GM23338 (cell line): ENCODE measurements at regions not wholly inside any gene's neighbourhood (a gene's known extent, or its start where the extent isn't known, plus 50 kb on each side); places are given as distances from the start of the nearest gene placed in this dataset.
A peak's percentile ranks its signal among the peaks of the same experiment; 100 is the strongest.

Experiments used
- ATAC-seq: fragments of 200-7000 bp; cut with Tn5 transposase; 3 replicates; pipeline ENCODE4 v1.9.1; 2020
- DNase-seq: peaks from one replicate; pipeline ENCODE4 v3.0.0-alpha.2; 2015; ENCODE audit warnings: low spot score
- H2AFZ ChIP-seq: fragments of 200-600 bp; sonication (generic); 2 replicates; pipeline ENCODE4 v1.8.0; 2016; ENCODE audit warnings: antibody characterized with exemption, mild to moderate bottlenecking, moderate library complexity
- H3F3A ChIP-seq: fragments of 200-600 bp; sonication (generic); replicated peaks from 2 replicates; pipeline ENCODE4 v1.8.0; 2017; ENCODE audit warnings: antibody characterized with exemption, mixed run types, low read depth
- H3K27ac ChIP-seq: fragments of 200-600 bp; sonication (generic); 2 replicates; pipeline ENCODE4 v1.6.1; 2016; ENCODE audit warnings: low read depth
- H3K27me3 ChIP-seq: fragments of 200-600 bp; sonication (generic); 2 replicates; pipeline ENCODE4 v1.8.0; 2016; ENCODE audit warnings: mild to moderate bottlenecking, mixed run types, moderate library complexity; ENCODE audit not compliant: insufficient read depth
- H3K36me3 ChIP-seq: fragments of 200-600 bp; sonication (generic); 2 replicates; pipeline ENCODE4 v1.8.0; 2016; ENCODE audit warnings: mild to moderate bottlenecking; ENCODE audit not compliant: insufficient read depth
- H3K4me1 ChIP-seq: fragments of 200-600 bp; sonication (generic); 2 replicates; pipeline ENCODE4 v1.8.0; 2016; ENCODE audit warnings: mild to moderate bottlenecking, moderate library complexity; ENCODE audit not compliant: insufficient read depth
- H3K4me2 ChIP-seq: fragments of 200-600 bp; sonication (generic); 2 replicates; pipeline ENCODE4 v1.7.1; 2017; ENCODE audit warnings: mixed run types
- H3K4me3 ChIP-seq: fragments of 200-600 bp; sonication (generic); 2 replicates; pipeline ENCODE4 v1.6.1; 2016; ENCODE audit warnings: mixed run types
- H3K79me2 ChIP-seq: fragments of 200-600 bp; sonication (generic); replicated peaks from 2 replicates; pipeline ENCODE4 v1.8.0; 2017; ENCODE audit warnings: mild to moderate bottlenecking; ENCODE audit not compliant: insufficient read depth
- H3K9me2 ChIP-seq: fragments of 200-600 bp; sonication (generic); 2 replicates; pipeline ENCODE4 v1.8.0; 2017; ENCODE audit not compliant: insufficient read depth
- H4K20me1 ChIP-seq: fragments of 200-600 bp; sonication (generic); replicated peaks from 2 replicates; pipeline ENCODE4 v1.8.0; 2017; ENCODE audit warnings: mild to moderate bottlenecking; ENCODE audit not compliant: insufficient read depth
- H3K27ac Mint-ChIP-seq: 2 replicates; pipeline ENCODE4 v1.8.0; 2020; ENCODE audit warnings: inconsistent platforms, mild to moderate bottlenecking, moderate library complexity, mixed read lengths
- H3K27me3 Mint-ChIP-seq: 3 replicates; pipeline ENCODE4 v1.8.0; 2022; ENCODE audit warnings: low read depth, mild to moderate bottlenecking, moderate library complexity, mixed read lengths, inconsistent platforms; ENCODE audit not compliant: insufficient read depth, poor library complexity
- H3K36me3 Mint-ChIP-seq: 3 replicates; pipeline ENCODE4 v1.8.0; 2021; ENCODE audit warnings: low read depth, mild to moderate bottlenecking, inconsistent platforms, moderate library complexity, mixed read lengths
- H3K4me1 Mint-ChIP-seq: 3 replicates; pipeline ENCODE4 v1.8.0; 2020; ENCODE audit warnings: mild to moderate bottlenecking, inconsistent platforms, mixed read lengths
- H3K4me3 Mint-ChIP-seq: 3 replicates; pipeline ENCODE4 v1.8.0; 2021; ENCODE audit warnings: moderate library complexity, mild to moderate bottlenecking, inconsistent platforms, mixed read lengths
- H3K9me3 Mint-ChIP-seq: 3 replicates; pipeline ENCODE4 v1.8.0; 2020; ENCODE audit warnings: moderate library complexity, mild to moderate bottlenecking, inconsistent platforms, mixed read lengths
- CREB1 ChIP-seq: fragments of 250-450 bp; sonication (Bioruptor Pico); IDR thresholded peaks from 2 replicates; pipeline ENCODE4 v1.5.0; 2020; ENCODE audit warnings: low read depth, mild to moderate bottlenecking, moderate library complexity
- EZH2 ChIP-seq: fragments of 200-600 bp; sonication (generic); IDR thresholded peaks from one replicate; pipeline ENCODE4 v1.8.0; 2017; ENCODE audit warnings: antibody characterized with exemption, mild to moderate bottlenecking, low read depth; ENCODE audit not compliant: unreplicated experiment
- EZH2phosphoT487 ChIP-seq: fragments of 200-600 bp; sonication (generic); IDR thresholded peaks from one replicate; pipeline ENCODE4 v1.8.1; 2018; ENCODE audit warnings: antibody characterized with exemption; ENCODE audit not compliant: unreplicated experiment
- JUNB ChIP-seq: IDR thresholded peaks from one replicate; pipeline ENCODE4 v1.6.1; 2016; ENCODE audit warnings: antibody characterized with exemption; ENCODE audit not compliant: unreplicated experiment
- NANOG ChIP-seq: IDR thresholded peaks from 2 replicates; pipeline ENCODE4 v1.6.1; 2016; ENCODE audit warnings: antibody characterized with exemption, borderline replicate concordance
- POLR2AphosphoS5 ChIP-seq: IDR thresholded peaks from 2 replicates; pipeline ENCODE4 v1.6.1; 2016; ENCODE audit warnings: antibody characterized with exemption, low read depth
- STAT1 ChIP-seq: IDR thresholded peaks from one replicate; pipeline ENCODE4 v1.6.1; 2016; ENCODE audit warnings: antibody characterized with exemption; ENCODE audit not compliant: unreplicated experiment
- ZNF331 ChIP-seq: fragments of 250-450 bp; sonication (Bioruptor Pico); IDR thresholded peaks from 2 replicates; pipeline ENCODE4 v1.5.0; 2020; ENCODE audit warnings: low read depth, mild to moderate bottlenecking, moderate library complexity
- TF ChIP-seq, protein P1 (sequence below): IDR thresholded peaks from one replicate; pipeline ENCODE4 v1.6.1; 2018; ENCODE audit warnings: antibody characterized with exemption; ENCODE audit not compliant: unreplicated experiment
- TF ChIP-seq, protein P2 (sequence below): IDR thresholded peaks from 2 replicates; pipeline ENCODE4 v1.6.1; 2016; ENCODE audit warnings: antibody characterized with exemption

DNA sequence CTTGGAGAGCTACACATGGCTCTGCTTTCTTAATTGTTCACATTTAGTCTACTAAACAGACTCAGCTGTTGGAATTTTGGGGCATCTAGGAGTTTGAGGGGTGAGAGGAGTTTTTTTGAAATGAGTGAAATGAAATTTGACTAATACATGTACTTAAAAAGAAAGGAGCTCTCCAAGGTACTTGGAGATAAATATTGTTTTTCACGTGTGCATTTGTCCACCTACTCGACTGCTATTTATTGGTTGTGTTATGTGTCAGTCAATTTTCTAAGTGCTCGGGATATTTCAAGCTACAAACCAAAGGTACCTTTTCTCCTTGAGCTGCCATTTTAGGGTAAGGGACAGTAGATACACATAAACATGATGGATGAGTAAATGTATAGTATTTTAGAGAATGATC, 697.0 kb downstream of the LIG4 start:
- H3K36me3 Mint-ChIP-seq = no peaks in the 10 kb centered on the region
- no peak overlapping the region for H3K27ac Mint-ChIP-seq
- Histone ChIP-seq H3K4me2 (no peak overlapping the region), H3K27me3 (no peaks in the 10 kb centered on the region), H2AFZ (no peak overlapping the region), H3K4me3 (no peak overlapping the region), H3K79me2 (no peaks in the 10 kb centered on the region), H3K4me1 (0 out of 2 replicates have a peak, but pooled peaks cover 6% of the 10 kb centered on the region), H3K9me2 (no peaks in the 10 kb centered on the region), H3K27ac (no peak overlapping the region), H3K36me3 (no peaks in the 10 kb centered on the region), H3F3A (no peaks in the 10 kb centered on the region), H4K20me1 (no peaks in the 10 kb centered on the region)
- TF ChIP-seq, protein P1, sequence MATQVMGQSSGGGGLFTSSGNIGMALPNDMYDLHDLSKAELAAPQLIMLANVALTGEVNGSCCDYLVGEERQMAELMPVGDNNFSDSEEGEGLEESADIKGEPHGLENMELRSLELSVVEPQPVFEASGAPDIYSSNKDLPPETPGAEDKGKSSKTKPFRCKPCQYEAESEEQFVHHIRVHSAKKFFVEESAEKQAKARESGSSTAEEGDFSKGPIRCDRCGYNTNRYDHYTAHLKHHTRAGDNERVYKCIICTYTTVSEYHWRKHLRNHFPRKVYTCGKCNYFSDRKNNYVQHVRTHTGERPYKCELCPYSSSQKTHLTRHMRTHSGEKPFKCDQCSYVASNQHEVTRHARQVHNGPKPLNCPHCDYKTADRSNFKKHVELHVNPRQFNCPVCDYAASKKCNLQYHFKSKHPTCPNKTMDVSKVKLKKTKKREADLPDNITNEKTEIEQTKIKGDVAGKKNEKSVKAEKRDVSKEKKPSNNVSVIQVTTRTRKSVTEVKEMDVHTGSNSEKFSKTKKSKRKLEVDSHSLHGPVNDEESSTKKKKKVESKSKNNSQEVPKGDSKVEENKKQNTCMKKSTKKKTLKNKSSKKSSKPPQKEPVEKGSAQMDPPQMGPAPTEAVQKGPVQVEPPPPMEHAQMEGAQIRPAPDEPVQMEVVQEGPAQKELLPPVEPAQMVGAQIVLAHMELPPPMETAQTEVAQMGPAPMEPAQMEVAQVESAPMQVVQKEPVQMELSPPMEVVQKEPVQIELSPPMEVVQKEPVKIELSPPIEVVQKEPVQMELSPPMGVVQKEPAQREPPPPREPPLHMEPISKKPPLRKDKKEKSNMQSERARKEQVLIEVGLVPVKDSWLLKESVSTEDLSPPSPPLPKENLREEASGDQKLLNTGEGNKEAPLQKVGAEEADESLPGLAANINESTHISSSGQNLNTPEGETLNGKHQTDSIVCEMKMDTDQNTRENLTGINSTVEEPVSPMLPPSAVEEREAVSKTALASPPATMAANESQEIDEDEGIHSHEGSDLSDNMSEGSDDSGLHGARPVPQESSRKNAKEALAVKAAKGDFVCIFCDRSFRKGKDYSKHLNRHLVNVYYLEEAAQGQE = peak; percentile 59
- no peak for TF ChIP-seq STAT1
- ATAC-seq (no peak), DNase-seq (peak; percentile 11)
- H3K27me3 Mint-ChIP-seq = peaks cover 2% of the 10 kb centered on the region
- H3K4me3 Mint-ChIP-seq = no peak overlapping the region
- H3K9me3 Mint-ChIP-seq = no peaks in the 10 kb centered on the region
- H3K4me1 Mint-ChIP-seq = peaks cover 9% of the 10 kb centered on the region; the same call in 2 of the 3 replicates

DNA sequence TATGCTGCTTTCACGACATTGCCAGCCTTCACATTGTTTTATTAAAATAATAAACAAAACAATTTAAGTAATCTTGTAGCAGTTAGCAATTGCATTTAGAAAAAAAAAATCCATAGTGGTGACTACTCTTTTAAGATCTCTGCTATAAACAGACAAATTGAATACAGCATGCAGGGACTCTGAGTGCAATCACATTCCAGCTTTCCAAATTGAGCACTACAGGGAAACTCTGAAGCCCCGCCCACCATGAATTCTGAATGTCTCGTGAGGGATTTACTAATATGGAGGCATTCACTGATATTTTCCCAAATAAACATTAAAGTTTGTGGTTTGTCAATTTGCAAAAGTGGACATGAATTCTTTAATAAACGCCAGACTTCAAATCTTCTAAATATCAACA, 698.8 kb downstream of the LIG4 start:
- H4K20me1 ChIP-seq = no peaks in the 10 kb centered on the region
- H2AFZ ChIP-seq = no peak overlapping the region
- H3K4me1 ChIP-seq = 0 out of 2 replicates have a peak, but pooled peaks cover 6% of the 10 kb centered on the region
- H3K4me2 ChIP-seq = no peak overlapping the region
- Mint-ChIP-seq H3K27me3 (peaks cover 2% of the 10 kb centered on the region), H3K36me3 (no peaks in the 10 kb centered on the region), H3K4me3 (no peak overlapping the region), H3K4me1 (peaks cover 16% of the 10 kb centered on the region; the same call in 2 of the 3 replicates), H3K9me3 (no peaks in the 10 kb centered on the region), H3K27ac (no peak overlapping the region)
- no peaks in the 10 kb centered on the region for H3K36me3 ChIP-seq
- no peaks in the 10 kb centered on the region for H3K79me2 ChIP-seq
- H3K27me3 ChIP-seq = no peaks in the 10 kb centered on the region
- DNase-seq = no peak
- no peak for ATAC-seq
- TF ChIP-seq NANOG (no peak), EZH2phosphoT487 (no peak), EZH2 (no peak), POLR2AphosphoS5 (no peak), ZNF331 (CRISPR knock-in tag) (no peak), CREB1 (CRISPR knock-in tag) (no peak), JUNB (no peak)
- TF ChIP-seq, protein P1 = no peak
- TF ChIP-seq, protein P2, sequence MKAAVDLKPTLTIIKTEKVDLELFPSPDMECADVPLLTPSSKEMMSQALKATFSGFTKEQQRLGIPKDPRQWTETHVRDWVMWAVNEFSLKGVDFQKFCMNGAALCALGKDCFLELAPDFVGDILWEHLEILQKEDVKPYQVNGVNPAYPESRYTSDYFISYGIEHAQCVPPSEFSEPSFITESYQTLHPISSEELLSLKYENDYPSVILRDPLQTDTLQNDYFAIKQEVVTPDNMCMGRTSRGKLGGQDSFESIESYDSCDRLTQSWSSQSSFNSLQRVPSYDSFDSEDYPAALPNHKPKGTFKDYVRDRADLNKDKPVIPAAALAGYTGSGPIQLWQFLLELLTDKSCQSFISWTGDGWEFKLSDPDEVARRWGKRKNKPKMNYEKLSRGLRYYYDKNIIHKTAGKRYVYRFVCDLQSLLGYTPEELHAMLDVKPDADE = no peak
- H3K4me3 ChIP-seq = no peak overlapping the region
- 0 out of 2 replicates have a peak, but pooled peaks cover 4% of the 10 kb centered on the region for H3K9me2 ChIP-seq
- no peak overlapping the region for H3K27ac ChIP-seq
- H3F3A ChIP-seq = no peaks in the 10 kb centered on the region
